ENCODE measurements at regions not wholly inside any gene's neighbourhood (a gene's known extent, or its start where the extent isn't known, plus 50 kb on each side); places are given as distances from the start of the nearest gene placed in this dataset.

DNA sequence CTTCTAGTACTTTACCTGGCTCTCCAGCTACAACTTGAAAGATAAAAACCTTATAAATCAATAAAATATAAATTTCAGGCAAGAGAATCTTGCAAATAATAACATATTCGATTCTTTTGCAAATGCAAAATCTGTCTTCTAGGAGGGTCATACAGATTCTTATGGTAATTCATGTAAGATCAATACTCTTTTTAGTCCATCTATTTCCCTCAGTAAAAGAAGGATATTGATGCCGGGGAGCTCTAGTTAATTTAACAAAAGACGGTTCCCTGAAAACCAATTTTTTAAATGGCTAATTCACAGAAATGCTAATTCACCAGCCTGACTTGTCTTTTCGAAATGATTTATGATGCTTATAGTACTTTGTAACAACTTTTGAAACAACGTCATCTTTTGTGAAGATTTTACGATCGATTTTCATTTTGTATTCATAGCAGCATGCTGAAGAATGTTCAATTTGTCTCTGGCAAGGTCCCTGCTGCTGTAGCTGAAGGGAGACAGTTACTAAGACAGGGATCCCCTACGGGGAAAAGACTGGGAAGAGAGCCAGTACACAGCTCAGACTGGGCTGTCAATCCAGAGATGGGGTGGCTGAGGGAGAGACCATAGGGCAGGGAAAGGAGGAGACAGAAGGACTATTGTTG, 90.6 kb upstream of the SPAG17 start:
- Histone ChIP-seq H3K27ac (no peak overlapping the region), H3K27me3 (ENCODE audit: insufficient read depth, low read depth) (no peaks in the 10 kb centered on the region), H3K4me1 (ENCODE audit: low read depth, poor library complexity, severe bottlenecking) (no peaks in the 10 kb centered on the region), H2AFZ (ENCODE audit: low read depth) (no peak overlapping the region), H3K4me2 (no peak overlapping the region), H3K36me3 (ENCODE audit: insufficient read depth) (no peaks in the 10 kb centered on the region), H4K20me1 (ENCODE audit: insufficient read depth) (no peaks in the 10 kb centered on the region), H3K4me3 (IDR thresholded peaks at IDR 0.05; ENCODE audit: insufficient read depth, low read depth, low read length) (no peak overlapping the region), H3K79me2 (ENCODE audit: insufficient read depth, low read depth) (no peaks in the 10 kb centered on the region), H3K9ac (no peak overlapping the region)
- TF ChIP-seq, protein P1, sequence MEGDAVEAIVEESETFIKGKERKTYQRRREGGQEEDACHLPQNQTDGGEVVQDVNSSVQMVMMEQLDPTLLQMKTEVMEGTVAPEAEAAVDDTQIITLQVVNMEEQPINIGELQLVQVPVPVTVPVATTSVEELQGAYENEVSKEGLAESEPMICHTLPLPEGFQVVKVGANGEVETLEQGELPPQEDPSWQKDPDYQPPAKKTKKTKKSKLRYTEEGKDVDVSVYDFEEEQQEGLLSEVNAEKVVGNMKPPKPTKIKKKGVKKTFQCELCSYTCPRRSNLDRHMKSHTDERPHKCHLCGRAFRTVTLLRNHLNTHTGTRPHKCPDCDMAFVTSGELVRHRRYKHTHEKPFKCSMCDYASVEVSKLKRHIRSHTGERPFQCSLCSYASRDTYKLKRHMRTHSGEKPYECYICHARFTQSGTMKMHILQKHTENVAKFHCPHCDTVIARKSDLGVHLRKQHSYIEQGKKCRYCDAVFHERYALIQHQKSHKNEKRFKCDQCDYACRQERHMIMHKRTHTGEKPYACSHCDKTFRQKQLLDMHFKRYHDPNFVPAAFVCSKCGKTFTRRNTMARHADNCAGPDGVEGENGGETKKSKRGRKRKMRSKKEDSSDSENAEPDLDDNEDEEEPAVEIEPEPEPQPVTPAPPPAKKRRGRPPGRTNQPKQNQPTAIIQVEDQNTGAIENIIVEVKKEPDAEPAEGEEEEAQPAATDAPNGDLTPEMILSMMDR (conservative IDR thresholded peaks at IDR 0.05; ENCODE audit: low read depth, low read length), result no peak

DNA sequence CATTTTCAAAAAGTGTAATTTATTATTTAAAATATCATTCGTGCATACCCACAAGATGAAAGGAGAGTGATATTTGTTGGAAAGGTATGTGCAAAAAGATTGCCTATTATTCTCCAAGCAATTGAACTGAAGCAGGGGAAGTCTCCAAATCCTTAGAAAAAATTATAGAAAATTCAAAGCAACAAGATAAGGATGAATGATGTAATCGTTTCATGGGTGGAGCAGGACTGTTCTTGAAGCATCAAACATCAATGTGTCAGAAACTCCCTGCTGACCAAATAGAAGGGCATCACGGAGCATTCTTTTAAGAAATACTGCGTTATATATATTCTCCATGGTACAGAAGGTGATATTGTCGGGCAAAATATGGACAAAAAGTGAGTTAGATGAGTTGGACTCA, 87.9 kb upstream of the SPAG17 start:
- no peaks in the 10 kb centered on the region for H3K36me3 ChIP-seq (ENCODE audit: insufficient read depth)
- H3K4me2 ChIP-seq, result no peak overlapping the region
- no peak overlapping the region for H3K9ac ChIP-seq
- no peaks in the 10 kb centered on the region for H3K79me2 ChIP-seq (ENCODE audit: insufficient read depth, low read depth)
- no peak overlapping the region for H3K27ac ChIP-seq
- no peaks in the 10 kb centered on the region for H4K20me1 ChIP-seq (ENCODE audit: insufficient read depth)
- TF ChIP-seq, protein P1 (conservative IDR thresholded peaks at IDR 0.05; ENCODE audit: low read depth, low read length), result no peak
- H3K27me3 ChIP-seq (ENCODE audit: insufficient read depth, low read depth), result no peaks in the 10 kb centered on the region
- H3K4me3 ChIP-seq (IDR thresholded peaks at IDR 0.05; ENCODE audit: insufficient read depth, low read depth, low read length), result no peak overlapping the region
- no peak overlapping the region for H2AFZ ChIP-seq (ENCODE audit: low read depth)
- no peaks in the 10 kb centered on the region for H3K4me1 ChIP-seq (ENCODE audit: low read depth, poor library complexity, severe bottlenecking)

DNA sequence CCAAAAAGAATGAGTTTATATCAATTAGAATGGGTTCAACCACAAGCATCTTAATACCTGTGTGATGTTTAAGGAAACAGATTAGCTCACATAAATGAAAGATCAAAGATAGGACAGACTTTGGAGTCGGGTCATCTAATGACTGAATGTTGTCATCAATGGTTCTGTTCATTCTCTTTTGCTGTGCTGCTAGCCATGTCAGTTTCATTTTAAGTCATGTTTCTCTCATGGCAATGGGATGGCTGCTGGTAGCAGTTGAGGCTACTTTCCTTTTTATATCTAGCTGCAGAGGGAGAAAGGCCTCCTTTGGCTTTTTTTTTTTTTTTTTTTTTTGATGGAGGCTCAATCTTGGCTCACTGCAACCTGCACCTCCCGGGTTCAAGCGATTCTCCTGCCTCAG, 86.9 kb upstream of the SPAG17 start:
- H2AFZ ChIP-seq (ENCODE audit: low read depth), result no peak overlapping the region
- H3K4me1 ChIP-seq (ENCODE audit: low read depth, poor library complexity, severe bottlenecking), result no peaks in the 10 kb centered on the region
- TF ChIP-seq, protein P1 (conservative IDR thresholded peaks at IDR 0.05; ENCODE audit: low read depth, low read length), result no peak

DNA sequence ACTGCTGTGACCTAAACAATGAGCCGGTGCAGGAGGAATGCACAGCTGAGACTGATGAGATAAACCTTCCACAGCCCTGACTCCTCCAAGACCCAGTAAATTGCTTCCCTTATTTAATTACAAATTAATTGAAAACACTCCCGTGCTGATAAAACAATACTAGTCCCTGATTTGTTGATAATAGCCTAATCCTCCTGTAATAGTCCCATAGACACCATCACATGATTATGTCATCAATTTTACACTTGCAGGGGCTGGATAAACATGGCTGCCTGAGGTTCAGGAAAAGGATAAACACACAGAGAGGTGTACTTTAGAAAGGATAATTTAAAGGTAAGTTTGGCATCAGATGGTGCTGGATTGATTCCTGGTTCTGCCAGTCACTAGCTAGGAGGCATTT, 84.6 kb upstream of the SPAG17 start:
- Histone ChIP-seq H3K4me1 (ENCODE audit: low read depth, poor library complexity, severe bottlenecking) (no peaks in the 10 kb centered on the region), H3K4me3 (IDR thresholded peaks at IDR 0.05; ENCODE audit: insufficient read depth, low read depth, low read length) (no peak overlapping the region), H3K36me3 (ENCODE audit: insufficient read depth) (no peaks in the 10 kb centered on the region), H4K20me1 (ENCODE audit: insufficient read depth) (no peaks in the 10 kb centered on the region), H3K27ac (no peak overlapping the region), H3K9ac (no peak overlapping the region), H2AFZ (ENCODE audit: low read depth) (no peak overlapping the region), H3K27me3 (ENCODE audit: insufficient read depth, low read depth) (no peaks in the 10 kb centered on the region), H3K79me2 (ENCODE audit: insufficient read depth, low read depth) (no peaks in the 10 kb centered on the region), H3K4me2 (no peak overlapping the region)
- TF ChIP-seq, protein P1 (conservative IDR thresholded peaks at IDR 0.05; ENCODE audit: low read depth, low read length), result no peak

More for the DNA sequence above, 86.9 kb upstream of the SPAG17 start:
- no peak overlapping the region for H3K27ac ChIP-seq
- no peak overlapping the region for H3K4me2 ChIP-seq
- H3K27me3 ChIP-seq (ENCODE audit: insufficient read depth, low read depth), result no peaks in the 10 kb centered on the region
- no peaks in the 10 kb centered on the region for H4K20me1 ChIP-seq (ENCODE audit: insufficient read depth)
- H3K36me3 ChIP-seq (ENCODE audit: insufficient read depth), result no peaks in the 10 kb centered on the region
- no peak overlapping the region for H3K9ac ChIP-seq
- H3K4me3 ChIP-seq (IDR thresholded peaks at IDR 0.05; ENCODE audit: insufficient read depth, low read depth, low read length), result no peak overlapping the region
- H3K79me2 ChIP-seq (ENCODE audit: insufficient read depth, low read depth), result no peaks in the 10 kb centered on the region
